ENCODE measurements at regions not wholly inside any gene's neighbourhood (a gene's known extent, or its start where the extent isn't known, plus 50 kb on each side); places are given as distances from the start of the nearest gene placed in this dataset.

GRCh38 chr6:100099189-100100074, 105.4 kb upstream of the MCHR2 start:
- Histone ChIP-seq H3K9me3 (no peaks in the 10 kb centered on the region), H3K4me3 (no peak overlapping the region), H3K36me3 (no peaks in the 10 kb centered on the region), H3K27me3 (no peaks in the 10 kb centered on the region), H3K27ac (no peak overlapping the region), H3K4me1 (no peaks in the 10 kb centered on the region)
- TF ChIP-seq CTCF (IDR thresholded peaks at IDR 0.05), result peak in 1 of 2 experiments; percentile 36
- intact Hi-C loops (cut with DNase I; ENCODE audit: low total_unique reads), result loop anchor here (10.0 kb wide), 1 partner anchor 95 kb away; no protein-coding TSS in a partner anchor
- no peak for DNase-seq

GRCh38 chr6:100096936-100097335, 102.9 kb upstream of the MCHR2 start:
- DNase-seq, result no peak
- Histone ChIP-seq H3K9me3 (no peaks in the 10 kb centered on the region), H3K36me3 (no peaks in the 10 kb centered on the region), H3K4me1 (no peaks in the 10 kb centered on the region), H3K4me3 (no peak overlapping the region), H3K27ac (no peak overlapping the region), H3K27me3 (no peaks in the 10 kb centered on the region)
- TF ChIP-seq CTCF (IDR thresholded peaks at IDR 0.05), result no peak
- intact Hi-C loops (cut with DNase I; ENCODE audit: low total_unique reads), result loop anchor here (10.0 kb wide), 1 partner anchor 92 kb away; no protein-coding TSS in a partner anchor

- H3K27ac ChIP-seq, result no peak overlapping the region
- no peaks in the 10 kb centered on the region for H3K9me3 ChIP-seq
- no peaks in the 10 kb centered on the region for H3K36me3 ChIP-seq
- H3K4me1 ChIP-seq, result no peaks in the 10 kb centered on the region
- no peak for DNase-seq
- no peaks in the 10 kb centered on the region for H3K27me3 ChIP-seq
- no peak for TF ChIP-seq CTCF (IDR thresholded peaks at IDR 0.05)
- H3K4me3 ChIP-seq, result no peak overlapping the region
- intact Hi-C loops (cut with DNase I; ENCODE audit: low total_unique reads), result loop anchor here (10.0 kb wide), 1 partner anchor 92 kb away; no protein-coding TSS in a partner anchor
Measured at GRCh38 chr6:100096341-100096740, 102.3 kb upstream of the MCHR2 start.

GRCh38 chr6:100093405-100093804, 99.4 kb upstream of the MCHR2 start:
- no peak for DNase-seq
- Histone ChIP-seq H3K4me1 (no peaks in the 10 kb centered on the region), H3K36me3 (no peaks in the 10 kb centered on the region), H3K4me3 (no peak overlapping the region), H3K27me3 (no peaks in the 10 kb centered on the region), H3K9me3 (no peaks in the 10 kb centered on the region), H3K27ac (no peak overlapping the region)
- intact Hi-C loops (cut with DNase I; ENCODE audit: low total_unique reads), result loop anchor here (10.0 kb wide), 1 partner anchor 89 kb away; no protein-coding TSS in a partner anchor
- TF ChIP-seq CTCF (IDR thresholded peaks at IDR 0.05), result no peak

GRCh38 chr6:100088009-100088408, 94.0 kb upstream of the MCHR2 start:
- DNase-seq, result no peak
- intact Hi-C loops (cut with DNase I; ENCODE audit: low total_unique reads), result no loop called here
- no peak for TF ChIP-seq CTCF (IDR thresholded peaks at IDR 0.05)
- Histone ChIP-seq H3K36me3 (no peaks in the 10 kb centered on the region), H3K27me3 (no peaks in the 10 kb centered on the region), H3K4me1 (no peaks in the 10 kb centered on the region), H3K4me3 (no peak overlapping the region), H3K9me3 (no peaks in the 10 kb centered on the region), H3K27ac (no peak overlapping the region)

Measured in tibial artery (tissue), 4 donors.